ENCODE measurements at regions not wholly inside any gene's neighbourhood (a gene's known extent, or its start where the extent isn't known, plus 50 kb on each side); places are given as distances from the start of the nearest gene placed in this dataset.

DNA sequence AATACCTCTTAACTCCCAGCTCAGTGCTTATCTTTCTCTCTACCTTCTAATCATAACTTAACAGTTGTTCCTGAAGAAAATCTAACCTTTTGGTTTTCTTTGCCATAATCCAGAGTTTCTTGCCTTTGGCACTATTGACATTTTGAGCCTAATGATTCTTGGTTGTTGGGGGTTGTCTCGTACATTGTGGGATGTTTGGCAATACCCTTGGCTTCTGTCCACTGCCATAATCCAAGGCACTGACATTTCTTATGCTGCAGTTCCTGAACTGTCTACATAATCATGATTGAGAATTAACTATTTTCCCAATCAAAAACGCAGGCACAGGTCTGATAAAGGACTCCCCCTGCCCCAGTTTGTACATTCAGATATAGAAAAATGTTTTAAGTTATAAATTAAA, 203.2 kb upstream of the MEX3C start:
- DNase-seq: no peak

DNA sequence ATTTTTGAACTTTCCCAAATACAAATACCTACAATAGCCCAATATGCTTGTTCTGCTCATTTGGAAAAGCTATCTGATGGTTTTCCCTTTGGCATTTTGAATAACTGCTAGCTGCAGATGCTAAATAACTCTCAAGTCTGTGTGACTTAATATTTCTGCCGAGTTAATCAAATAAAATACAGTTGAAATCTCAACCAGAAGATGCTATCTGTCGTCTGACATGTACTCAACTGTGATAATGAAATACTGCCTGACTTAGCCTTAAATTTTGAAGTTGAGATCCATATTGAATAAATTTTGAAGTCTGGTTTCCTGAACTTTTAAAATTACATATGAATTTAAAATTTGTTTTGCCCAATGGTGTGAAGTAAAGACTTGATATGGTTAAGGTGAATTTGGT, 204.4 kb upstream of the MEX3C start:
- no peak for DNase-seq

DNA sequence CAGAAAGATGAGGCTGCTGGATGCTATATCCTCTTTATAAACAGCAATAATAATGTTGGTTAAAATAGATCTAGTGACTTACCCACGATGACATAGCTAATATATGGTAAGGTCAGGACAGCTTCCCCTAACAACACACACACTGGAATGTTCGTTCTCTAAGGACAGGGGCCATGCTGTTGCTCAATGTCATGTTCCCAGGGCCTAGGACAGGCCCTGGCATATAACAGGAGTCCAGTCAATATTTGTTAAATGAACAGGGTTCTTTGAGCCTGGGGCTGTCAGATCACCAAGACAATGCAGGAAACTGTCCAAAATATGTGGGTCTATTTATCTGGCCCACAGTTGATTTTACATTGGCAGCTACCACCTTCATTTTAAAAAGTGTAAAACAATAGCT, 207.1 kb upstream of the MEX3C start:
- DNase-seq: no peak

DNA sequence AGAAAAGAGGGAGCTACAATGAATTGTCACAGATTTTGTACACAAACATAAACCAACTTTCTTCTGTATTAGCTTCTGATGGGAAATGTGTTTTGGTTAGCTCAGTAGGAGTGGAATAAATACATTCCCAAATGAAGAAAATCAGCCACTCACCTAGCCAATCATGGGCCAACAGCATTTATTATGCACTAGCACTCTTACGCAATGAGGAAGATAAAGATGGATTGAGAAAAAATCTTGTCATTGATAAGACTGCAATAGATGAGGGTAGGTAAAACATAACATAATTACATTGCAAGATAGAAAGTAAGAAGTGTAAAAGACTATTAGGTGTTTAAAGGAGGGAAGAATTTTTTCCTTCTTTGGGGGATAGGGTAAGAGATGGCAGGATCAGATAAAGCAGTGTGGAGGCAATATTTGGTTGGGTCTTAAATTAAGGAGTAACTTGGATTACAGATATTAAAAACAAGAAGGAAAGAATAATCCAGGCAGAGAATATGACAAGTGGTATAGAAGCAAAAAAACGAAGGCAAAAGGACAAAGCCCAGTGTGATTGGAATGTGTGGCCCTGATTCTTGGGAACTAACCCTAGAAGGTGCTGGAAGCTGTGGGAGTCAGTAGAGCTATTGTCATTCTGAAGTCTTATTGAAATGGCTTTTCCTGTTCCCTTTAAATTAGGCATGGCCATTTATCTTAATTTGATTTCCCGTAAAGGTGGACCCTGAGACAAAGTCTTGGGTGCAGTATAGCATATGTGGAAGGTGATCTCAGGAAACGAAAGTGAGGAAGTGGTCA, 208.4 kb upstream of the MEX3C start:
- DNase-seq: no peak

DNA sequence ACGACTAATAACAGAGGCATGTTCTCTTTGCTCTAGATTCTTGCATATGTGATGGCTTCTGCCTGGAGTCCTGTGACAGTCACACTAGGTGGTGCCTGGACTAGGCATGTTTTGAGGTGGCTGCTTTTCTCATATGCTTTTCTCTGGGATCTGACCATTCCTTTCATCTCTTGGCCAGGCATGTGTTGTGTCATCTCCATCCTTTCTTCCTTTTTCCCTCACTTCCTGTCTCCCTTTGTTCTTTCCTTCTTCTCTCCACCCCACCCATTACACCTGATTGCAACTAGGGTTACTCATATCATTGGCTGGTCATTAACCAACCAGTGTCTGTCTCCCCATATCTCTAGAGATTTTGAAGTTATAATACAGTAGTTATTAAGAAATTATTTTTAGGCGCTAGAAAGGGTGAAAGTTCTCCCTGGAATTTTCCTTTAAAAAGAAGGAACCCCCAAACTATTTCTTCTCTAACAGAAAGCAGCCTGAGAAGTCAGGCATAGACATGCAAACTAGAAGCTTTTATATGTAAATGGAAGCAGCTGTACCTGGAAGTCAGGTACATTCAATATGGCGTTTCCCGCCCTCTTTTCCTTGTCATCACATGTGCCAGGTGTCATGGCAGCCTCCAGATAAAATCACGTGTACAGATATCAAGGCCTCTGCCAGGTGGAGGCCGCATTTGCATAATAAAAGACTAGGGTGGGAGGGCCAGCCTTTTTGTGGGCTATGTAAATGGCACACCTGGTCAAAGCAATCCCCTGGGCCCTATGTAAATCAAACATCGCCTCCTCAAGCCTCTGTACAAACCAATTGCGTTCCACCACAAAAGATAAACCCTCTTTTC, 220.4 kb upstream of the MEX3C start:
- DNase-seq: no peak

DNA sequence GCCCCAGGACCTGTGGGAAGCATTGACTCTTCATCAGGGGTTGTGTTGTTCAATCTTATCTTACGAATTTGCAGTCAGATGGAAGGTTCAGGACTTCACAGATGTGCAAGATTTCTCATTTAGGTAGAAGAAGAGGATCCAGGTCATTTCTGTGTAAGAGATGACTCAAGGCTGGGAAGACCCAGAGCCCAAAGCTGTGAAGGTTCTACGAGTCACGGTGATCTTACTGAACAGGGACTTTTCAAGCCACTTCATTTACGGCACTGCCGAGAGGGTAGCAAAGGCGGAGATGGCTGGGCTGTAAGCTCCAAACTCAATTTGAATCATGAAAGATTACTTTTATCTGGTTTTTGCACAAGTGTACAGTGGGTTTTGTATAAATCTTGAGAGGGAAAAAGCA, 228.0 kb upstream of the MEX3C start:
- DNase-seq: no peak

DNA sequence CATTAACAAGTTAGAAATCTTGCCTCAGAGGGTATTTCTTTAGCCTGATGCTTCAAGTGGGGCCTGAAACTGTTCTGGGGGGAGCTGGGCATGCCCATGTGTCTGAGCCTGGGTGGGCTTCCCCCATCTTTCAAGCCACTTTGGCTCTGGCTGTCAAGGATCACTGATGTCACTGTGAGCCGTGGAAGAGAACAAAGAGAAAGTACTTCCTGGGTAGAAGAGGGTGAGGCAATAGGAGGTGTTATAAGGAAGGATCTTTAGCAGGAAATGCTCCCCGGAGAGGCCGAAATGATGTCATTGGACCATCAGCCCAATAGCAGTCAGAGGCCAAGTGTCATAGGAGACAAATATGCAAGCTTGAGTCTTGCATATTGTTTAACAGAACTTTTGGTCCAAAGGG, 228.4 kb upstream of the MEX3C start:
- peak; percentile 24 for DNase-seq

DNA sequence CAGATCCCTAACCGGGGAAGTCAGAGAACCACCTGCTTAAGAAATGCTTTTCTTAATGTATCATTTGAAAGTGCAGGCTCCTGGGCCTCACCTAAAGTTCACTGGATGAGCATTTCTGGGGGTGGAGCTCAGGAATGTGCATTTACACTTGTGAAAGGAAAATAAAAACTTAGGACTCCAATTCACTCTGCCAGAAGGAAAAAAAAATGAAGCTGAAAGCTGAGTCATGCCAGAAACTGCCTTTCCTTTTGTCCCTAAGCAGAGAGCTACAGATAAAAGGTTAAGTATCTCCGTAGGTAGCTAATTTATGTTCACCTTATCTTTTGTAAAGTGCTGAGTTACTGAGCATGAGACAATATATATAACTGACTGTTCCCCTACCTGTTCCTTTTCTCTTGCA, 229.5 kb upstream of the MEX3C start:
- DNase-seq: no peak

DNA sequence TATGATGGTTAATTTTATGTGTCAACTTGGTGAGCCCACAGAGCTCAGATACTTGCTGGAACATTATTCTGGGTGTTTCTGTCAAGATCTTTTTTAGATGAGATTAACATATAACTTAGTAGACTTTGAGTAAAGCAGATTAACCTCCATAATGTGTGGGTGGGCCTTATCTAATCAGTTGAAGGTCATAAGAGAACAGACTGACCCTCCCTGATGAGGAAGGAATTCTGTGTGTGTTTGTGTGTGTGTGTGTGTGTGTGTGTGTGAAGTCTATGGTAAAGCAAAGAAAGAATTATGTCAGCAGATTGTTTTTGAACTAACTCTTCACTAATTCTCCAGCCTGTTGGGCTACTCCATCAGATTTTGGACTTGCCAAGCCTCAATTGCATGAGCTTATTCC, 232.2 kb upstream of the MEX3C start:
- no peak for DNase-seq

DNA sequence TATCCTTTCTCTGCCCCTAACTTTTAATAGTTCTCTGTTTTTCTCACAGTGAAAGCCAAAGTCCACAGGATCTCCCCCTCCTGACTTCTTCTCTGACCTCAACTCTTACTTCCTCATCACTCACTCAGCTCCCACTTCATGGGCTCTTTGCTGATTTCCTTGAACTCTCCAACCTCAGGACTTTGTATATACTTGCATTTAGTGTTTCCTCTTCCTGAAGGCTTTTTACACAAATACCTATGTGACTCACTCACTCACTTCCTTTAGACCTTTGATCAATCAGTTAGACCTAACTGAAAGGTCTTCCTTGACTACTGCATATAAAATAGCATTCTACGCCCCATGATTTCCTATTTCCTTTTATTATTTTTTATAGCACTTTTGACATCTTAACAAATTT, 233.1 kb upstream of the MEX3C start:
- DNase-seq: no peak

- no peak for DNase-seq
Measured at GRCh38 chr18:51433296-51433695, 235.8 kb upstream of the MEX3C start.

- DNase-seq: no peak
Measured at GRCh38 chr18:51433881-51434280, 236.4 kb upstream of the MEX3C start.

- no peak for DNase-seq
Measured at GRCh38 chr18:51437280-51438271, 240.1 kb upstream of the MEX3C start.

GRCh38 chr18:51438797-51439350, 241.4 kb upstream of the MEX3C start:
- DNase-seq: no peak

- DNase-seq: no peak
Measured at GRCh38 chr18:51442012-51442411, 244.5 kb upstream of the MEX3C start.

GRCh38 chr18:51446571-51447210, 249.2 kb upstream of the MEX3C start:
- DNase-seq: no peak

DNA sequence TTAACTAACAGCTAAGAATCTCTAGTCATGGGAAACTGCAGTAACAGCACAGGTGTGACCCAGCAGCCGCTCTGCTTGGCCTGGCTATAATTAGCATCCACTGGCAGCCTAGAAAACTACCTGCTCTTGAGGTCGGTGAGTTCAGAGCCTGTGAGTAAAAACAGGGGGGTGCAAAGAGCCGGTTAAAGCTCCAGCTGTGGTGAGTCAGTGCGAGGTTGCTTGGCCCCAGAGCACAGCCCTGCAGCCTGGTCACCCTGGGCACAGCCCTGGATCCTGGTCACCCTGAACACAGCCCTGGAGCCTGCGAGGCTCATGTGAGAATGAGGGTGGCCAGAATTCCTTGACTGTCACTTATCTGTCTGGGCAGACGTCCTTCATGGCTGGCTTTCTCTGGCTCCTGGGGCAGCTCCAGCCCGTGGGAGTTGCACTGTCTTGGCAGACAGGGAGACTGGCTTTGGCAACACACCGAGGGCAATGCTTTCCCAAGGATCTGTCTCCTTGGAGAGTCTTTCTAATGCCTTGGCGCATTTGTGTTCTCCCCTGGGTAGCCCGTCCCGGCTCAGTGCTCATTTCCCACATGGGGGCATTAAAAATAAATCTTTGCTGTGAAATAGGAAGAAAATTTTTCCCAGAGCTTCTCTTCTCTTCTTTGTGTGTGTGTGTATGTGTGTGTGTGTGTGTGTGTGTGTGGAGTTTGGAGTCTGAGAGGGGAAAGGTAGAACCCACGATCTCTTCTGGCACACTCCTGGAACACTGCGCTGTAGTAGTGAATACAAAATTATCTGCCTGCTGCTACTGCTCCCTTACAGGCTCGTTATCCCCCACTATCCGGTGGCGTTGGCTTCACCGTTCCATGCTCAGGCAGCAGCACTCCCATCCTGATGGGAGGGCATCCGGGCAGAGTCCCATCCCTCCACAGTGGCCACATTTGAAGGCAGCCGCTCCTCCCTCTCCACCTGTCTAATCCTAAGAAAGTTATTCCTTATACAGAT, 250.2 kb upstream of the MEX3C start:
- no peak for DNase-seq

DNA sequence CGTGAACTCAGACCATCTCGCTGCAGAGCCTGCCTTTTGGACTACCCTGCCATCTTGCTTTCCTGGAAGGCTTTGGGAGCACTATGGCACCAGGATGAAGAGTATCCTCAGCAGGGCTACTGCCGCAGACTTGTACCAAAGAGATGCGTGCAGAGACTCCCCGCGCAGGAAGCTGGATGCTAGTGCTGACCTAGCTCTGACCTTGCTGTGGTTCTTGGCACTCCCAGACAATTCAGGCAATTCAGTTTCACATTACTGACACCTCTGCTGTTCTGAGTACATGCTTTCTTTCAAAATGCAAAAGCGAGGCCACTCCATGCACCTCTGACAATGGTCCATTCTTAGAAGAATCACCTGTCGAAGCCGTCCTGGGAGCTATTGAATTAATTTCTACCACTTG, 251.5 kb upstream of the MEX3C start:
- DNase-seq: no peak

DNA sequence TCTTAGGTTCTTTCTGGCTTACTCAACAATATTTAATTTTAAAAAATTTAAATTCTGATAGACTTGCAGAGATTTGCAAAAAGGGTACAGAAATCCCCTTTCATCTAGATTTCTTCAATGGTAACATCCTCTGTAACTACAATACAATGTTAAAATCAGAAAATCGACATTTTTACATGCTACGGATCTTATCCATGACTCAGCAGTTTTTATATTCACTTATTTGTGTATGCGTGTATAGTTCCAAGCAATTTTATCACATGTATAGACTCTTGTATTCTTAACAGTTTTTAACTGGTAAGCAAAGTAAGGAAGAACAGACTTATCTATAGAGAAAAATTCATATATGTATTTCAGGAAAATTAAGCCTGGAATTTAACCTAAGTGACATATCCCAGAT, 256.1 kb upstream of the MEX3C start:
- DNase-seq: no peak

DNA sequence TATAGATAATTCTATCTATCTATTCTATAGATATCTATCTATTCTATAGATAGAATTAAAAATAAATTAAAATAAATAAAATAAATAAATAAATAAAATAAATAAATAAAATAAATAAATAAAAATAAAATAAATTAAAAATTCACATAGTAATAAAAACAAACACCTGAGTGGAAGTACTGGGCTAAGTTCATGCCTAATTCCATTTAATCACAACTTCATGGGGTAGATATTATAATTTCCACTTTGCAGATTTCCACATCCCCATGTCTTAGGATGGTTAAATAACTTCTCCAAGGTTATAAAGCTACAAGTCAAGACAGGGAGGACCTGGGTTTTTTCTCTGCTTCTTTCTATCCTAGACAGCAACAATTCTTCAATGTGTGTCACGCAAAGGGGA, 261.4 kb upstream of the MEX3C start:
- no peak for DNase-seq

- DNase-seq: no peak
Measured at GRCh38 chr18:51461956-51462355, 264.5 kb upstream of the MEX3C start.

Data from stimulated activated CD8-positive, alpha-beta memory T cell treated with anti-CD3 and anti-CD28 coated beads, Interleukin-4, amount 100 ng/mL, for 48 hours (primary cell).